ENCODE measurements at regions not wholly inside any gene's neighbourhood (a gene's known extent, or its start where the extent isn't known, plus 50 kb on each side); places are given as distances from the start of the nearest gene placed in this dataset.

DNA sequence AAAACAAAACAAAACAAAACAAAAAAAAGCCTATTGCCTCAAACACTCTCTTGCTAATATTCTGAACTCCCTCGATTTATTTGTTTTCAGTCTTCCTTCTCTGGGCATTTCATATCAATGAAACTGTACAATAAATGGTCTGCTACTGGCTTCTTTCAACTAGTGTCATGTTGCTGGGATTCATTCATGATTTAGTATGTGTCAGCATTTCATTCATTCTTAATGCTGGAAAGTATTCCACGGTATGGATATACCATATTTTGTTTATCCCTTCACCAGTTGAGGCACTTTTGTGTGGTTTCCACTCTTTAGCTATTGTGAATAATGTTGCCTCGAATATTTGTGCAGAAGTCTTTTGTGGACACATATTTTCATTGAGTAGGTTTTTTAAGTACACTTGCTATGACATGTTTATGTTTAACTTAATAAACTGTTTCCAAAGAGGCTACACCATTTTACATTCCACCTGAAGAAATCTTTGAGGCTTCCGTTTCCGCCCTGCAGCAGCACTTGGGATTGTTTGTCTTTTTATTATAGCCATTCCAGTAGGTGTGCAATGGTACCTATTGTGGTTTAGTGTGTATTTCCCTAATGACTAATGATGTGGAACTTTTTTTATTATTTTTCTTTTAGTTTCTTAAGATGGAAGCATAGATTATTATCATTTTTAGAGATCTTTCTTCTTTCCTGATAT is 543.6 kb upstream of the SOX11 start:
- POLR2A ChIA-PET, result no interaction called here
- Mint-ChIP-seq H3K27me3 (no peaks in the 10 kb centered on the region), H3K9me3 (peaks cover 10 to 43% (median 19%) of the 10 kb centered on the region in 9 donors), H3K4me3 (no peak overlapping the region), H3K27ac (no peak overlapping the region), H3K36me3 (peaks cover 0 to 24% (median 0%) of the 10 kb centered on the region in 3 donors), H3K4me1 (no peaks in the 10 kb centered on the region)
- DNase-seq (no peak), ATAC-seq (no peak)

DNA sequence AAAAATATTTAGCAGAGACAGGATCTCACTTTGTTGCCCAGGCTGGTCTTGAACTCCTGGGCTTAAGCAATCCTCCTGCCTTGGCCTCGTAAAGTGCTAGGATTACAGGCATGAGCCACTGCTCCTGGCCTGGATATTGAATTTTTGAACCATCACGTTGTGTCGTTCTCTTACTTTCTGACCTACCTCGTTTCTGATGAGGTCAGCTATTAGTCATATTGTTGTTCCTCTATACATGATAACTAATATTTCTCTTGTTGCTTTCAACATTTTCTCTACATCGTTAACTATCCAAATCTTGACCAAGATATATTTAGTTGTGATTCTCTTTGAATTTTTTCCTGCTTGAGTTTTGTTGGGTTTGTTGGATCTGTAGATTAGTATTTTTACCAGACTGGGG is 541.3 kb upstream of the SOX11 start:
- no peak for ATAC-seq
- peaks cover 10 to 40% (median 17%) of the 10 kb centered on the region in 9 donors for H3K9me3 Mint-ChIP-seq
- DNase-seq, result no peak
- H3K36me3 Mint-ChIP-seq, result peaks cover 0 to 18% (median 0%) of the 10 kb centered on the region in 3 donors
- no peak overlapping the region for H3K4me3 Mint-ChIP-seq
- no peaks in the 10 kb centered on the region for H3K4me1 Mint-ChIP-seq
- no peak overlapping the region for H3K27ac Mint-ChIP-seq
- H3K27me3 Mint-ChIP-seq, result no peaks in the 10 kb centered on the region
- POLR2A ChIA-PET, result no interaction called here

DNA sequence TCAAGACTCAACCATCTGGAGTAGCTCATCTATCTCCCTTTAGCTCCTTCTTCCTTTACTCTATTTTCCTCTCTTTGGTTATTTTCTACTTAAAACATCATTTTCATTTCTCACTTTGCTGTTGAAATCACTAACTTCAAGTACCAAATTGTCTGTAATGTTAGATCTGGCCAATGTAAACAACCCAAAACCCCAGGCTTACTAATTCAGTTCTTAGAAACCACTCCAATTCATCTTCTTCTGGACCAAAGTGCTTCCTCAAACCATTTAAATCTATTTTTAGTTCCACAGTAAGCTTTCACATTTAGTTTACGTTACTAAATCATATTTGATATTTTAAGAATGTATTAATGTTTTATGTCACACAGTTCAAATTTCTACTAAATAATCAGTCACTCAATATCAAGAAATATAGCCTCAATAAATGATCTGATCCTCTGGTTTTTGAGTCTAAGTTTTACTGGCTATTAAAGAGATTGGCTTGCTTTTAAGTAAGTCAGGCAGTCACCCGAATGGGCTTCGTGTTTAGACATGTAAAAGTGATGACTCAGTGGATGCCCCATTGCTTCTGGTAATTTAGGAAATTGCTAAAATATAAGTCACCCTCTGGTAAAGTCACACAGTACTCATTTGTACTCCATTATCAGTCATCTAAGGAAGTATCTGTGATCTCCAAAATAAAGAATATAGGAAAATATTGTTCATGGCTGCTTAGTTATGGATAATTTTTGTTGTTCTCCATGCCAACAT is 527.2 kb upstream of the SOX11 start:
- ATAC-seq, result no peak
- H3K36me3 Mint-ChIP-seq, result no peaks in the 10 kb centered on the region
- no peaks in the 10 kb centered on the region for H3K27me3 Mint-ChIP-seq
- H3K4me1 Mint-ChIP-seq, result no peaks in the 10 kb centered on the region
- POLR2A ChIA-PET, result no interaction called here
- H3K27ac Mint-ChIP-seq, result no peak overlapping the region
- peaks cover 0 to 15% (median 8%) of the 10 kb centered on the region in 9 donors for H3K9me3 Mint-ChIP-seq
- H3K4me3 Mint-ChIP-seq, result no peak overlapping the region
- DNase-seq, result no peak

DNA sequence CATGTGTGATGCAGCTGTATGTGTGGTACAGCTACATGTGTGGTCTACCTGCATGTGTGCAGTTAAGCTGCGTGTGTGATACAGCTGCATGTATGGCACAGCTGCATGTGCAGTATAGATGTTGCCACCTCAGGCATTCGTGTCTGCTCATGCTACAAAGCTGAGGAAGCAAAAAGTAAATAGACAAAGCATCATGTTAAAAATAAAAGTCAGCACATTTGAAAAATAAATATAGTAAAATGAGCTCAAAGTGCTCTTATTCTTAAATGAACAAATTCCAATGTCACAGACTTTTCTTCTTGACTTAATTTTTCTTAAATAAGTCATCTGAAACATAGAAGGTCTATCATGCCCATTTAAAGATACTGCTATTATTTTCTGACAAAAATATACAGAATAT is 519.3 kb upstream of the SOX11 start:
- ATAC-seq, result no peak
- H3K4me1 Mint-ChIP-seq, result no peaks in the 10 kb centered on the region
- H3K4me3 Mint-ChIP-seq, result no peak overlapping the region
- POLR2A ChIA-PET, result no interaction called here
- no peak overlapping the region for H3K27ac Mint-ChIP-seq
- no peaks in the 10 kb centered on the region for H3K36me3 Mint-ChIP-seq
- DNase-seq, result no peak
- H3K9me3 Mint-ChIP-seq, result peaks cover 0 to 15% (median 7%) of the 10 kb centered on the region in 9 donors
- H3K27me3 Mint-ChIP-seq, result no peaks in the 10 kb centered on the region

DNA sequence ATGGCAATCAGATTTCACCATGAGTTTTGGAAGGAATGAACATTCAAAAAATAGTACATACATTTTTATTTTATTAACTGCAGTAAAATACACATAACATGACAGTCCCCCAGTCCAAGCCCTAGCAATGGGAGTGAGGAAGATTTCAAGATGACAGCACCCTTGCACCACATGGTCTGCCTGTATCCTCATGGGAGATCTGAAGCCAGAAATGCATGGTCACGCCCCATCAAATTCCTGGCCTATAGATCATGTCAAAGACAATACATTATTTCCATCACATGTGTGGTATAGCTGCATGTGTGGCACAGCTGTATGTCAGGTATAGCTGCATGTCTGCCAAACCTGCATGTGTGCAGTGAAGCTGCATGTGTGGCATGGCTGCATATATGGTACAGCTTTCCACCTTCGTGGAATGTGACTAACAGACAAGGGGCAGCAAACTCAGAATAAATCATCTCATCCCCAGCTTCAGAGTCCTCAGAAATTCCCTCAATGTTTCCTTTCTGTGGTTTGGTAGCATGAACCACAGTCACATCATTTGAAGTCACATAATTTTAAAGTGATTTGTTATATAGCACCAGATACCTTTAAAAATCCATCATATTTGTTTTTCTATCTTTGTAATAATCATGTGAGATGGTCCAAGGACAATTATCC is 518.2 kb upstream of the SOX11 start:
- Mint-ChIP-seq H3K9me3 (peaks cover 0 to 15% (median 5%) of the 10 kb centered on the region in 9 donors), H3K27me3 (no peaks in the 10 kb centered on the region), H3K4me3 (no peak overlapping the region), H3K4me1 (no peaks in the 10 kb centered on the region), H3K27ac (no peak overlapping the region), H3K36me3 (no peaks in the 10 kb centered on the region)
- DNase-seq (no peak), ATAC-seq (no peak)
- POLR2A ChIA-PET, result no interaction called here

DNA sequence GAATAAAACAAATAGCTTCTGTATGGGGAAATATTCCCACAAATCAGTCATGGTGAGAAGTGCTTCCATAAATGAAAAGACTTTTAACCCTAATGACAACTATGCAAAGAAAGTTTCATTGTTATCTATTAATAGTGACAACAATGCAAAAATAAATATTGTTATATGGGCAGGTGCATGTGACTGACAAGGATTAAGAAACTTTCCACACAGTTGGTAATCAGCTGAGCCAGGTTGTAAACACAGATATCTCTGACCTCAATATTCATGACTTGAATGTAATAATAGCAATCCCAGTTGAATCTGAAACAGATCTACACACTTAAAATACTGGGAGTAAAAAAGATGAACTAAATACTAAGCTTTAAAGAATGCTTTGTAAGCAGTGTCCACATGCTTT is 517.0 kb upstream of the SOX11 start:
- H3K27ac Mint-ChIP-seq, result no peak overlapping the region
- peaks cover 0 to 15% (median 3%) of the 10 kb centered on the region in 9 donors for H3K9me3 Mint-ChIP-seq
- POLR2A ChIA-PET, result no interaction called here
- H3K36me3 Mint-ChIP-seq, result no peaks in the 10 kb centered on the region
- H3K4me3 Mint-ChIP-seq, result no peak overlapping the region
- H3K27me3 Mint-ChIP-seq, result no peaks in the 10 kb centered on the region
- ATAC-seq (no peak), DNase-seq (no peak)
- H3K4me1 Mint-ChIP-seq, result no peaks in the 10 kb centered on the region

DNA sequence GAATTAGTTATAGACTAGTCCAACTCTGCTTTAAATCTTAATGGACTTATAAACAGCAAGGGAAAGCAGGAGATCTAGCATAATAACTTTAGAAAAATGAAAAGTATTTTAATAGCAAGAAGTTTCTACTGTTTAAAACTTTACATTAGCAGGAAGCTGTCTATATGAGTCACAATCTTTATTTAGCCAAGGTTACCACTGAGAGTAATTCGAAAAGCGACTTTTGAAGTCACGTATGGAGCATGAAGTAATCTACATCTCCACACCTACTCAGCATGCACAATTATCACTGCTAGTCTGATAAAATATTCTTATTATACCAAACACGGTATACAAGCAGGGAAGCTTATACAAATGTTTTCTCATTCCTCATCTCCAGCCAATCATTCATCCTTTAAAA is 515.4 kb upstream of the SOX11 start:
- Mint-ChIP-seq H3K36me3 (no peaks in the 10 kb centered on the region), H3K27ac (no peak overlapping the region), H3K4me1 (no peaks in the 10 kb centered on the region), H3K27me3 (no peaks in the 10 kb centered on the region), H3K9me3 (peaks cover 0 to 24% (median 3%) of the 10 kb centered on the region in 9 donors), H3K4me3 (no peak overlapping the region)
- no peak for ATAC-seq
- POLR2A ChIA-PET, result no interaction called here
- no peak for DNase-seq

DNA sequence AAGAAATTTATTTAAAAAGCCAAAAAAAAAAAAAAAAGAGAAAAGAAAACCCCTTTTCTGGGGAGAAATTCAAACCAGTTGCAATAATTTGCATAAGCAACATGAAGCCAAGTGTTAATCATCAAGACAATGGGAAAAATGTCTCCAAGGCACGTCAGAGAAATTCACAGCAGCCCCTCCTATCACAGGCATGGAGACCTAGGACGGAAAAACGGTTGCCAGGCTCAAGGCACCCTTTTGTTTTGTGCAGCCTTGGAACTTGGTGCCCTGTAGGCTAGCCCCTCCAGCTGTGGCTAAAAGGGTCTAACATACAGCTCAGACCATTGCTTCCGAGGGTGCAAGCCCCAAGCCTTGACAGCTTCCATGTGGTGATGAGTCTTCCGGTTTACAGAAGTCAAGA is 509.2 kb upstream of the SOX11 start:
- Mint-ChIP-seq H3K27ac (no peak overlapping the region), H3K27me3 (no peaks in the 10 kb centered on the region), H3K4me3 (no peak overlapping the region), H3K4me1 (no peaks in the 10 kb centered on the region), H3K36me3 (no peaks in the 10 kb centered on the region), H3K9me3 (peaks cover 3 to 19% (median 12%) of the 10 kb centered on the region in 9 donors)
- POLR2A ChIA-PET, result no interaction called here
- ATAC-seq, result no peak
- no peak for DNase-seq

DNA sequence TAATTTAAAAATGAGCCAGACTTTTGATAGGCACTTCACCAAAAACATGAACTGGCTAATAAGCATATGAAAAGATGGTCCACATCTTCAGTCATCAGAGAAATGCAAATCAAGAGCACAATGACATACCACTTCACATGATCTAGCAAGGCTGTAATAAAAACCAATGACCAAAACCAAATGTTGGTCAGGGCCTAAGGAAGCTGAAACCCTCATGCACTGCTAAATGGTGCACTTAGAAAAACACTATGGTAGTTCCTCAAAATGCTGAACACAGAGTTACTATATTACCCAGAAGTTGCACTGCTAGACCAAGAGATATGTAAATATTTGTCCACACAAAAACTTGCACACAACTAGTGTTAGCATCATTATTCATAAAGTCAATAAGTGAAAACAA is 504.9 kb upstream of the SOX11 start:
- Mint-ChIP-seq H3K27ac (no peak overlapping the region), H3K4me1 (no peaks in the 10 kb centered on the region), H3K27me3 (no peaks in the 10 kb centered on the region), H3K36me3 (no peaks in the 10 kb centered on the region), H3K9me3 (peaks cover 0 to 21% (median 8%) of the 10 kb centered on the region in 9 donors), H3K4me3 (no peak overlapping the region)
- POLR2A ChIA-PET, result no interaction called here
- DNase-seq, result no peak
- no peak for ATAC-seq

DNA sequence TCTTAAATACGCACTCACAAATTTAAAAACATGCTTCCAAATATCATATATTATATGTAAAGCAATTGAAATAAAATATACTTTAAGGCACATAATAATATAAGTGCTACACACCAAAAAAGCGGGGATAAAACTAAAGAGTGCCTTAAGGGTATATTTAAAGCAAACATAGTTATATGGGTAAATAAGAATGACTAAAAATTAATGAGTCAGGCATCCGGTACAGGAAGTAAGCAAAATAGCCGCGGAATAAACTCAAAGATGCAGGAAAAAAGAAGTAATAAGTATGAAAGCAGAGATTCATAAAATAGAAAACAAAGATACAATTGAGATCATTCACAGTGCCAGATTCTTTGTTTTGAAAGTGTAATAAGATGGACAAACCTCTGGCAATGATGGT is 503.5 kb upstream of the SOX11 start:
- DNase-seq, result no peak
- no peak for ATAC-seq
- Mint-ChIP-seq H3K36me3 (no peaks in the 10 kb centered on the region), H3K27me3 (no peaks in the 10 kb centered on the region), H3K4me3 (no peak overlapping the region), H3K9me3 (peaks cover 0 to 17% (median 6%) of the 10 kb centered on the region in 9 donors), H3K4me1 (no peaks in the 10 kb centered on the region), H3K27ac (no peak overlapping the region)
- POLR2A ChIA-PET, result no interaction called here

DNA sequence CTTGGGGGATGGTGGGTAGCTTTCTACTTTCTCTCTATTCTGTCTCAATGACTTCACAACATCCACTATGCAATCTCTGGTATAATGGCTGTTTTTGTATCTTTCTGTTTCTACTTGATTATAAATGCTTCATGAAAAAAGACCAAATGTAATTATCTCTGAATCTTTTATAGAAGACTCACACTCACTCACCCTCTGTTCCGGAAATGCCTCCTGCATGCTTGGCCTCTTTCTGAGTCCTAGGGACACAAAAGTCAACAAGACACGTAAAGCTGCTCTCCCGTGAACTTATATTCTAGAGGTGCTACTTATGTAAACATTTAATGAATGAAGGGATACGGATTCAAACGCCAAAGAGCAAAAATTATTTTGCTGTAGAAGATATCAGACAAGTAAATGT is 502.2 kb upstream of the SOX11 start:
- no peak overlapping the region for H3K4me3 Mint-ChIP-seq
- no peaks in the 10 kb centered on the region for H3K4me1 Mint-ChIP-seq
- H3K36me3 Mint-ChIP-seq, result no peaks in the 10 kb centered on the region
- DNase-seq, result no peak
- POLR2A ChIA-PET, result no interaction called here
- no peak for ATAC-seq
- H3K27me3 Mint-ChIP-seq, result no peaks in the 10 kb centered on the region
- H3K27ac Mint-ChIP-seq, result no peak overlapping the region
- H3K9me3 Mint-ChIP-seq, result peaks cover 0 to 22% (median 10%) of the 10 kb centered on the region in 9 donors

DNA sequence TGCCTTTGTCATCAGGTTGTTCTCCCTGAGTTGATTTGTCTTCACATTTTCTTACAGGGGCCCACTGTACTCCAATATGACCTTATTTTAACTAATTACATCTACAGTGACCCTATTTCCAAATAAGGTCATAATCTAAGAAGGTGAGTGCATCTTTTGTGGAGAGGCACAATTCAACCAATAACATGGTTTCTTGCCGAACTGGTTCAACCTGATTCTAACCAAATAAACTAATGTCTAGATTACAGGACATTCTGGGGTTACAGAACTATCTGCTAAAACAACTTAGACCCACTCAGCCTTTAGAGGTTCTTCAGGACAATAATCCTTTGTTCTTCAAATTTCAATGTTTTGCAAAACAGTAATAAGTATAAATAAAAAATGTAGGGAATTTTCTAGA is 496.5 kb upstream of the SOX11 start:
- Mint-ChIP-seq H3K36me3 (peaks cover 0 to 3% (median 0%) of the 10 kb centered on the region in 3 donors), H3K4me3 (no peak overlapping the region), H3K27ac (no peak overlapping the region), H3K9me3 (peaks cover 0 to 20% (median 6%) of the 10 kb centered on the region in 9 donors), H3K27me3 (no peaks in the 10 kb centered on the region), H3K4me1 (no peaks in the 10 kb centered on the region)
- POLR2A ChIA-PET, result no interaction called here
- no peak for ATAC-seq
- DNase-seq, result no peak

DNA sequence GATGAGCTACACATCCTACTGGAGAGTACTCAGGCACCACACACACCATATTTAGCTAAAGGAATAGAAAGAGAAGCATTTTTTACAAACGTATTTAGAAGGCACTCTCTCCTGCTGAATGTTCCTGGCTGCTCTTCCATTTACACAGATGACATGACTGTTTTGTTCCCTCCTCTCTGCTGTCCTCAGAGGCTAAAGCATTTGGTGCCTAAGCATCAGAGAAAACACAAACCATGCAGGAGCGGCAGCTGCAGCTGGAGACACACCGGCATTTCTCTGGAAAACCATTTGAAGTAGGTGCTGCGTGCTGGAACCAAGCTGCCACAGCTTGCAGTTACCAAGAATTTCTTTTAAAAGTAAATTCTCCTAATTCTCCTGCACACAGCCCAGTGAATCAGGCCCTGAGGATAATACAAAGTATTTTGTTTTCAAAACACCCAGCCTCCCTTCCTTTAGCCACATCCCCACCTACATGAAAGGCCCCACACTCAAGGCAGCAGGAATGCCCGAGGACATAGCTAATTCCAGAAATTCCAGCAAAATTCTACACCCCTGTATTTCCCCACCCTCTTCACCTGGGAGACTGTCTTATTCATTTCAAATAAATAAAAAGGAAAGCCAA is 488.9 kb upstream of the SOX11 start:
- H3K27ac Mint-ChIP-seq, result no peak overlapping the region
- POLR2A ChIA-PET, result no interaction called here
- no peaks in the 10 kb centered on the region for H3K4me1 Mint-ChIP-seq
- no peaks in the 10 kb centered on the region for H3K27me3 Mint-ChIP-seq
- DNase-seq (no peak), ATAC-seq (no peak)
- peaks cover 0 to 8% (median 0%) of the 10 kb centered on the region in 3 donors for H3K36me3 Mint-ChIP-seq
- peaks cover 0 to 20% (median 6%) of the 10 kb centered on the region in 9 donors for H3K9me3 Mint-ChIP-seq
- no peak overlapping the region for H3K4me3 Mint-ChIP-seq
